WTC11 (cell line): ENCODE measurements at regions not wholly inside any gene's neighbourhood (a gene's known extent, or its start where the extent isn't known, plus 50 kb on each side); places are given as distances from the start of the nearest gene placed in this dataset.

Experiments used
- ATAC-seq: fragments of 200-7000 bp; cut with Tn5 transposase; 2 replicates; pipeline ENCODE4 v1.10.0; 2021; ENCODE audit warnings: mild to moderate bottlenecking, moderate library complexity
- CTCF ChIA-PET: fragments of 300-600 bp; sonication (Branson Sonifier 250); formaldehyde crosslinking; loops from one replicate; lab custom pipeline; 2021; ENCODE audit warnings: antibody characterized with exemption; lab: Charles Lee
- POLR2A ChIA-PET: fragments of 350-600 bp; sonication (Branson Sonifier 250); formaldehyde crosslinking; loops from one replicate; lab custom pipeline; 2021; ENCODE audit warnings: antibody characterized with exemption; lab: Charles Lee
- DNase-seq: peaks from one replicate; pipeline ENCODE4 v3.0.0; 2021; ENCODE audit warnings: low spot score
- H3K27ac Mint-ChIP-seq: 2 replicates; pipeline ENCODE4 v1.8.0; 2021; ENCODE audit warnings: mixed read lengths
- H3K27me3 Mint-ChIP-seq: 2 replicates; pipeline ENCODE4 v1.8.0; 2021; ENCODE audit warnings: low read depth, mild to moderate bottlenecking, moderate library complexity, mixed read lengths
- H3K36me3 Mint-ChIP-seq: 2 replicates; pipeline ENCODE4 v1.8.0; 2021; ENCODE audit warnings: mixed read lengths
- H3K4me1 Mint-ChIP-seq: 2 replicates; pipeline ENCODE4 v1.8.0; 2022; ENCODE audit warnings: mixed read lengths
- H3K4me3 Mint-ChIP-seq: 2 replicates; pipeline ENCODE4 v1.8.0; 2021; ENCODE audit warnings: mild to moderate bottlenecking, moderate library complexity, mixed read lengths
- H3K9me3 Mint-ChIP-seq: 2 replicates; pipeline ENCODE4 v1.8.0; 2021; ENCODE audit warnings: mixed read lengths
- ATF1 ChIP-seq: sonication (generic); formaldehyde crosslinking; IDR thresholded peaks from 2 replicates; pipeline ENCODE4 v1.8.1; 2023; ENCODE audit warnings: mild to moderate bottlenecking, moderate library complexity, missing genetic modification reagents
- CBFB ChIP-seq: sonication (generic); formaldehyde crosslinking; IDR thresholded peaks from 2 replicates; pipeline ENCODE4 v1.8.1; 2022; ENCODE audit warnings: mild to moderate bottlenecking, low read depth, missing genetic modification reagents
- CREB1 ChIP-seq: sonication (generic); formaldehyde crosslinking; IDR thresholded peaks from 2 replicates; pipeline ENCODE4 v1.8.0; 2023; ENCODE audit warnings: mild to moderate bottlenecking, missing genetic modification reagents
- FOXP1 ChIP-seq: sonication (generic); formaldehyde crosslinking; IDR thresholded peaks from 2 replicates; pipeline ENCODE4 v1.8.0; 2022; ENCODE audit warnings: missing genetic modification reagents, mild to moderate bottlenecking, moderate library complexity, borderline replicate concordance
- HMGXB4 ChIP-seq: sonication (generic); formaldehyde crosslinking; IDR thresholded peaks from 2 replicates; pipeline ENCODE4 v1.8.1; 2023; ENCODE audit warnings: mild to moderate bottlenecking, moderate library complexity, missing genetic modification reagents
- NFE2L1 ChIP-seq: sonication (generic); formaldehyde crosslinking; IDR thresholded peaks from 2 replicates; pipeline ENCODE4 v1.8.1; 2023; ENCODE audit warnings: missing genetic modification reagents
- NR1H2 ChIP-seq: sonication (generic); formaldehyde crosslinking; IDR thresholded peaks from 2 replicates; pipeline ENCODE4 v1.9.0; 2021; ENCODE audit warnings: mild to moderate bottlenecking, moderate library complexity, missing genetic modification reagents
- NR3C1 ChIP-seq: sonication (generic); formaldehyde crosslinking; conservative IDR thresholded peaks from 2 replicates; pipeline ENCODE4 v1.8.1; 2023; ENCODE audit warnings: low read depth, mild to moderate bottlenecking, missing genetic modification reagents
- RORB ChIP-seq: fragments of 250-450 bp; sonication (Bioruptor Pico); IDR thresholded peaks from 2 replicates; pipeline ENCODE4 v1.9.0; 2021; ENCODE audit warnings: mild to moderate bottlenecking
- SP1 ChIP-seq: sonication (generic); formaldehyde crosslinking; conservative IDR thresholded peaks from 2 replicates; pipeline ENCODE4 v1.8.1; 2022; ENCODE audit warnings: missing genetic modification reagents
- ZNF138 ChIP-seq: sonication (generic); formaldehyde crosslinking; conservative IDR thresholded peaks from 2 replicates; pipeline ENCODE4 v1.8.1; 2022; ENCODE audit warnings: mild to moderate bottlenecking, moderate library complexity, missing genetic modification reagents
- ZNF281 ChIP-seq: sonication (generic); formaldehyde crosslinking; IDR thresholded peaks from 2 replicates; pipeline ENCODE4 v1.8.0; 2023; ENCODE audit warnings: mild to moderate bottlenecking, missing genetic modification reagents

GRCh38 chr21:35207322-35207721, 158.2 kb upstream of the RUNX1 start:
- Mint-ChIP-seq H3K4me1 (peaks cover 16% of the 10 kb centered on the region), H3K27me3 (no peaks in the 10 kb centered on the region; the same call in 1 of the 2 replicates)
- CTCF ChIA-PET, result no interaction called here

GRCh38 chr21:35206141-35207125, 157.3 kb upstream of the RUNX1 start:
- Mint-ChIP-seq H3K4me3 (no peak overlapping the region), H3K9me3 (peaks cover 8% of the 10 kb centered on the region), H3K36me3 (no peaks in the 10 kb centered on the region), H3K27ac (peak overlapping the region; percentile 37; the same call in 1 of the 2 replicates), H3K4me1 (peaks cover 16% of the 10 kb centered on the region), H3K27me3 (no peaks in the 10 kb centered on the region; the same call in 1 of the 2 replicates)
- ChIA-PET CTCF (interaction anchor here (1.0 to 1.6 kb wide), 4 partner anchors 14 to 302 kb away, joined by 3 to 5 read pairs (median 4); no protein-coding TSS in a partner anchor), POLR2A (no interaction called here)
- peak; percentile 69 for ATAC-seq
- no peak for TF ChIP-seq NR3C1 (CRISPR knock-in tag)
- no peak for TF ChIP-seq CBFB
- no peak for DNase-seq

More at GRCh38 chr21:35207322-35207721, 158.2 kb upstream of the RUNX1 start:
- Mint-ChIP-seq H3K27ac (no peak overlapping the region), H3K9me3 (peaks cover 8% of the 10 kb centered on the region), H3K4me3 (no peak overlapping the region), H3K36me3 (no peaks in the 10 kb centered on the region)
- DNase-seq (no peak), ATAC-seq (no peak)
- POLR2A ChIA-PET, result interaction anchor here (0.5 kb wide), 1 partner anchor 485 kb away, joined by 4 read pairs; no protein-coding TSS in a partner anchor
- TF ChIP-seq ZNF281 (no peak), HMGXB4 (CRISPR knock-in tag) (no peak), NR1H2 (CRISPR knock-in tag) (no peak), NFE2L1 (CRISPR knock-in tag) (no peak), ZNF138 (CRISPR knock-in tag) (no peak), RORB (CRISPR knock-in tag) (no peak), ATF1 (CRISPR knock-in tag) (no peak), FOXP1 (CRISPR knock-in tag) (no peak)

- Mint-ChIP-seq H3K27me3 (no peaks in the 10 kb centered on the region; the same call in 1 of the 2 replicates), H3K4me1 (peaks cover 16% of the 10 kb centered on the region), H3K27ac (no peak overlapping the region), H3K4me3 (no peak overlapping the region), H3K9me3 (peaks cover 1% of the 10 kb centered on the region; the same call in 1 of the 2 replicates), H3K36me3 (no peaks in the 10 kb centered on the region)
- DNase-seq (no peak), ATAC-seq (no peak)
- TF ChIP-seq NFE2L1 (CRISPR knock-in tag) (no peak), SP1 (CRISPR knock-in tag) (no peak), CREB1 (CRISPR knock-in tag) (no peak)
- POLR2A ChIA-PET, result no interaction called here
- CTCF ChIA-PET, result interaction anchor here (0.5 to 1.6 kb wide), 10 partner anchors 10 to 470 kb away, joined by 3 to 9 read pairs (median 4); no protein-coding TSS in a partner anchor
Observed at GRCh38 chr21:35204850-35205541, 155.9 kb upstream of the RUNX1 start.
